ENCODE measurements at regions not wholly inside any gene's neighbourhood (a gene's known extent, or its start where the extent isn't known, plus 50 kb on each side); places are given as distances from the start of the nearest gene placed in this dataset.

- Histone ChIP-seq H3K27me3 (peaks cover 0 to 10% (median 0%) of the 10 kb centered on the region in 9 donors), H3K4me3 (no peak overlapping the region), H3K9me3 (peaks cover 0 to under 1% (median 0%) of the 10 kb centered on the region in 12 donors), H3K4me1 (no peaks in the 10 kb centered on the region), H3K27ac (no peak overlapping the region), H3K36me3 (no peaks in the 10 kb centered on the region)
- 60 to 70% (median 69%) methylated on average over 14 to 16 of the region's 16 CpGs for WGBS, 4 donors
- intact Hi-C loops (cut with DNase I), result no loop called here
- no peak for ATAC-seq
- TF ChIP-seq POLR2A (IDR thresholded peaks at IDR 0.05), result no peak
- TF ChIP-seq, protein P1, sequence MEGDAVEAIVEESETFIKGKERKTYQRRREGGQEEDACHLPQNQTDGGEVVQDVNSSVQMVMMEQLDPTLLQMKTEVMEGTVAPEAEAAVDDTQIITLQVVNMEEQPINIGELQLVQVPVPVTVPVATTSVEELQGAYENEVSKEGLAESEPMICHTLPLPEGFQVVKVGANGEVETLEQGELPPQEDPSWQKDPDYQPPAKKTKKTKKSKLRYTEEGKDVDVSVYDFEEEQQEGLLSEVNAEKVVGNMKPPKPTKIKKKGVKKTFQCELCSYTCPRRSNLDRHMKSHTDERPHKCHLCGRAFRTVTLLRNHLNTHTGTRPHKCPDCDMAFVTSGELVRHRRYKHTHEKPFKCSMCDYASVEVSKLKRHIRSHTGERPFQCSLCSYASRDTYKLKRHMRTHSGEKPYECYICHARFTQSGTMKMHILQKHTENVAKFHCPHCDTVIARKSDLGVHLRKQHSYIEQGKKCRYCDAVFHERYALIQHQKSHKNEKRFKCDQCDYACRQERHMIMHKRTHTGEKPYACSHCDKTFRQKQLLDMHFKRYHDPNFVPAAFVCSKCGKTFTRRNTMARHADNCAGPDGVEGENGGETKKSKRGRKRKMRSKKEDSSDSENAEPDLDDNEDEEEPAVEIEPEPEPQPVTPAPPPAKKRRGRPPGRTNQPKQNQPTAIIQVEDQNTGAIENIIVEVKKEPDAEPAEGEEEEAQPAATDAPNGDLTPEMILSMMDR (IDR thresholded peaks at IDR 0.05), result no peak
- DNase-seq, result peak in 1 of 5 donors; percentile 5
Observed at GRCh38 chr6:170063851-170064602, 226.9 kb downstream of the DLL1 start.

GRCh38 chr6:170063431-170063830 is 227.4 kb downstream of the DLL1 start:
- no peak overlapping the region for H3K27ac ChIP-seq
- ATAC-seq (peak in 1 of 4 donors; percentile 47), DNase-seq (peak in 1 of 5 donors; percentile 16)
- no peaks in the 10 kb centered on the region for H3K9me3 ChIP-seq
- intact Hi-C loops (cut with DNase I), result no loop called here
- H3K27me3 ChIP-seq, result peaks cover 0 to 10% (median 0%) of the 10 kb centered on the region in 9 donors
- no peaks in the 10 kb centered on the region for H3K36me3 ChIP-seq
- WGBS, 4 donors, result 50 to 63% (median 55%) methylated on average over 9 to 16 of the region's 16 CpGs
- H3K4me1 ChIP-seq, result no peaks in the 10 kb centered on the region
- TF ChIP-seq, protein P1 (IDR thresholded peaks at IDR 0.05), result no peak
- TF ChIP-seq POLR2A (IDR thresholded peaks at IDR 0.05), result no peak
- H3K4me3 ChIP-seq, result no peak overlapping the region

DNA sequence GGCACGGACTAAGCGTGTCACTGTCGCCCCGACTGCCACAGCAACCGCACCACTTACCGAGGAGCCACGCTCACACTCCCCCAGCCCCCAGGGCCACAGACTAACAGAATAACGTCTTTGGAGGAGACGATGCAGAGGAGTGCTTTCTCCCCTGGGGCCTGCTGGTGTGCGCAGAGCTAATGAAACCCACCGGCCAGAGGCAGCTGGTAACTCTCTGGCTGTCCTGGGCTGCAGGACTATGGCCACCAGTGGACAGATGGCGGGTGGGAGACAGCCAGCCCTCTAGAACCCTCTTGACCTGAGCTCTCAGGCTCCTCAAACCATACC is 228.0 kb downstream of the DLL1 start:
- WGBS, 4 donors, result 84 to 94% (median 91%) methylated on average over 6 to 12 of the region's 12 CpGs
- no peaks in the 10 kb centered on the region for H3K9me3 ChIP-seq
- H3K36me3 ChIP-seq, result no peaks in the 10 kb centered on the region
- H3K4me3 ChIP-seq, result no peak overlapping the region
- TF ChIP-seq, protein P1 (IDR thresholded peaks at IDR 0.05), result no peak
- TF ChIP-seq POLR2A (IDR thresholded peaks at IDR 0.05), result no peak
- peak in 1 of 5 donors; percentile 14 for DNase-seq
- H3K27me3 ChIP-seq, result peaks cover 0 to 6% (median 0%) of the 10 kb centered on the region in 9 donors
- no peak overlapping the region for H3K27ac ChIP-seq
- peak in 1 of 4 donors; percentile 9 for ATAC-seq
- H3K4me1 ChIP-seq, result no peaks in the 10 kb centered on the region
- intact Hi-C loops (cut with DNase I), result no loop called here

DNA sequence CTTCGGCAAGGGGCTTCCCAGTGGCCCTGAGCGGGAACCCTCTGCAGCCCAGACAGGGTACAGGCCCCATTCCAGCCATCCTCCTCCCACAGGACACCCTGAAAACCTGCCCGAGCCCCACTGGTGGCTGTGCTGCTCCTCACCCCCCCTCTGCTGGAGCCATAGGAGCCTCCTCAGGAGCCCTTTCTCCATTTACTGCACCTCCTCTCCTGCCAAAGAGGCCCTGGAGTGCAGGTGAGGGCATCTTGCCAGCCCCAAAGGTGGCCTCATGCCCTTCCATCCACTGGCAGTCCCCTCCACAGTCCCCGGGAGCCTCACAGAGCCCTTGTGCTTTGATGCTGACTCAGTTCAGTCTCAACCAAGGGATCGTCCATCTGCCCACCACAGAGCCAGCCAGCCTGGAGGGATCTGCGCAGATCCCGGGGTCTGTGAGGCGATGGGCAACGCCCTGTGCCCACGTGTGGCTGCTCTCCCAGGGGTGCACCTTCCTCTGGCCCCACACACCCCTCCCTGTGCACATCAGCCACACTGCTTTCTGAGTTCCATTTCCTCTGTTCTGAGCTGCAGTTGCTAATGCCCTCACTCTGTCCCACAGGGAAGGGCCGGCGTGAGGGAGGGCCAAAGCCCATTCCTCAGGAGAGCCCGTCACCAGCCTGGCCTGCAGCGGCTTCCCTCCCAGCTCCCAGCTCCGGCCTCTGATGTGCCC is 228.5 kb downstream of the DLL1 start:
- ATAC-seq (peak in 2 of 4 donors; percentile 13 to 24), DNase-seq (peak in 1 of 5 donors; percentile 15)
- Histone ChIP-seq H3K9me3 (no peaks in the 10 kb centered on the region), H3K4me3 (no peak overlapping the region), H3K36me3 (no peaks in the 10 kb centered on the region), H3K27ac (no peak overlapping the region), H3K4me1 (no peaks in the 10 kb centered on the region), H3K27me3 (peaks cover 0 to 5% (median 0%) of the 10 kb centered on the region in 9 donors)
- intact Hi-C loops (cut with DNase I), result no loop called here
- 85 to 92% (median 89%) methylated on average over 15 of the region's 15 CpGs for WGBS, 4 donors
- TF ChIP-seq, protein P1 (IDR thresholded peaks at IDR 0.05), result no peak
- TF ChIP-seq POLR2A (IDR thresholded peaks at IDR 0.05), result no peak
